Duodenal mucosa (tissue), 2 donors: ENCODE measurements at regions not wholly inside any gene's neighbourhood (a gene's known extent, or its start where the extent isn't known, plus 50 kb on each side); places are given as distances from the start of the nearest gene placed in this dataset.

Source experiments
- H3K27ac ChIP-seq: one replicate; pipeline ENCODE4 v1.7.0; 2013; ENCODE audit warnings: low read depth, low read length
- H3K27me3 ChIP-seq, 2 donors: one replicate each; pipeline ENCODE4 v1.7.0; 2013; ENCODE audit warnings: low read length in 2 of 2, control low read depth in 1 of 2; ENCODE audit not compliant: insufficient read depth in 2 of 2, control insufficient read depth in 1 of 2
- H3K36me3 ChIP-seq, 2 donors: one replicate each; pipeline ENCODE4 v1.7.0; 2013; ENCODE audit warnings: low read length in 2 of 2, control low read depth in 1 of 2; ENCODE audit not compliant: insufficient read depth in 2 of 2, control insufficient read depth in 1 of 2
- H3K4me1 ChIP-seq, 2 donors: one replicate each; pipeline ENCODE4 v1.7.0; 2013; ENCODE audit warnings: low read length in 2 of 2, control low read depth in 1 of 2; ENCODE audit not compliant: insufficient read depth in 2 of 2, control insufficient read depth in 1 of 2
- H3K4me3 ChIP-seq, 2 donors: one replicate each; pipeline ENCODE4 v1.7.0; 2013; ENCODE audit warnings: low read length in 2 of 2, low read depth in 1 of 2
- H3K9ac ChIP-seq, 2 donors: one replicate each; pipeline ENCODE4 v1.7.0; 2013; ENCODE audit warnings: low read length in 2 of 2, low read depth in 1 of 2
- H3K9me3 ChIP-seq, 2 donors: one replicate each; pipeline ENCODE4 v1.7.0; 2013; ENCODE audit warnings: low read length in 2 of 2, control low read depth in 1 of 2; ENCODE audit not compliant: control insufficient read depth in 1 of 2

DNA sequence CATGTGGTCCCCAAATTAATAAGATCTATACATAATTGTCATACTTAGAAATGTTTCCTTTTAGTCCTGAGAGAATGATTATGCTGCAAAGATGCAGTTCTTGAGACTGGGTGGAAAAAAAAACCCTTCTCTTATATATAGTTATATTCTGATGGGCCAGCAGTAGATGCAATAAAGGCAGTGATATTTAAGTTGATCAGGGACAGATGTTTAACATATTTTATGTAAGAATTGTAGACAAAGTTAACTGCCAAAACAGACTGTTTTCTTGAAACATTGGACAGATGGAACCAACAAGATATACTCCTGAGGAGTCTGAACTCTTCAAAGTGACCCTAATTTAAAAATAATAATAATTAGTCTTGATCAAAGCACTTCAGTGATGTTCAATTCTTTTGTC lies 172.0 kb upstream of the LRIG1 start:
- Histone ChIP-seq H3K4me3 (no peak overlapping the region), H3K9me3 (no peaks in the 10 kb centered on the region), H3K9ac (no peak overlapping the region), H3K27ac (no peak overlapping the region), H3K36me3 (no peaks in the 10 kb centered on the region), H3K27me3 (no peaks in the 10 kb centered on the region), H3K4me1 (no peaks in the 10 kb centered on the region)

DNA sequence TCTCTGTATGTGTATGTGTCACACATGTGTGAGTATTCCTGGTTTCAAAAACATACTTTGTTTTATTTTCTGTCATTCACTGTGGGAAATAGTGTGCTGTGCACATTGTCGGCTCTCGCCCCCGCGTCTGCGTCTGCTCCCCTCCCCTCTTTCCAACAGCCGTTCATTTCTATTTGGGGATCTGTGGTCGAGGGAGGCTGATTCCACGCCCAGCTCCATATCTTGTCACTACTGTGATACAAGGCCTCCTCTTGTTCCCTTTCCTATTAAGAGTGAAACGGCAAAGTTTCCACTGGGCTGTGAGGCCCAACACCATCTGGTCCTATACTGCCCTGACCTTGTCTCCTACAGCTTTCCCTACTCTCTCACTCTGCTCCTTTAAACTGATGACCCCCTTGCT lies 172.5 kb upstream of the LRIG1 start:
- Histone ChIP-seq H3K27ac (no peak overlapping the region), H3K9ac (no peak overlapping the region), H3K4me3 (no peak overlapping the region), H3K9me3 (no peaks in the 10 kb centered on the region), H3K4me1 (no peaks in the 10 kb centered on the region), H3K36me3 (no peaks in the 10 kb centered on the region), H3K27me3 (no peaks in the 10 kb centered on the region)

DNA sequence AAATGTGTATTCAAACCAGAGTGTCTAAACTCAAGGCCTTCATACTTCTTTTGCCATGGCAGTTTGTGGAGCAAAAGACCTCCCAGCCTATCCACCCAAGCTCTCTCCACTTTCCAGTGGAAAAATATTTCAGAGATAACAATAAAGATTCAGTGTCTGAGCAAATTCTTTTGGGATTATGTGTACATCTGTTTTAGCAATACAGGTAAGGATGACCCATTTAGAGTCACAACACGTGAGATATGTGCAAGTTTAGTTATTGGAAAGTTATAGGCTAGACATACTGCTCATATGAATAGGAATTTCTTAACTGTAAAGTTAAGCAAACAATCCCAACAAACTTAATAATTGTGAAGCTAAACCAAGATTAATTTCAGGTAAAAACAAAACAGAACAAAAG lies 174.5 kb upstream of the LRIG1 start:
- no peaks in the 10 kb centered on the region for H3K36me3 ChIP-seq
- H3K4me3 ChIP-seq, result no peak overlapping the region
- no peaks in the 10 kb centered on the region for H3K27me3 ChIP-seq
- H3K4me1 ChIP-seq, result no peaks in the 10 kb centered on the region
- H3K27ac ChIP-seq, result no peak overlapping the region
- H3K9ac ChIP-seq, result no peak overlapping the region
- no peaks in the 10 kb centered on the region for H3K9me3 ChIP-seq

DNA sequence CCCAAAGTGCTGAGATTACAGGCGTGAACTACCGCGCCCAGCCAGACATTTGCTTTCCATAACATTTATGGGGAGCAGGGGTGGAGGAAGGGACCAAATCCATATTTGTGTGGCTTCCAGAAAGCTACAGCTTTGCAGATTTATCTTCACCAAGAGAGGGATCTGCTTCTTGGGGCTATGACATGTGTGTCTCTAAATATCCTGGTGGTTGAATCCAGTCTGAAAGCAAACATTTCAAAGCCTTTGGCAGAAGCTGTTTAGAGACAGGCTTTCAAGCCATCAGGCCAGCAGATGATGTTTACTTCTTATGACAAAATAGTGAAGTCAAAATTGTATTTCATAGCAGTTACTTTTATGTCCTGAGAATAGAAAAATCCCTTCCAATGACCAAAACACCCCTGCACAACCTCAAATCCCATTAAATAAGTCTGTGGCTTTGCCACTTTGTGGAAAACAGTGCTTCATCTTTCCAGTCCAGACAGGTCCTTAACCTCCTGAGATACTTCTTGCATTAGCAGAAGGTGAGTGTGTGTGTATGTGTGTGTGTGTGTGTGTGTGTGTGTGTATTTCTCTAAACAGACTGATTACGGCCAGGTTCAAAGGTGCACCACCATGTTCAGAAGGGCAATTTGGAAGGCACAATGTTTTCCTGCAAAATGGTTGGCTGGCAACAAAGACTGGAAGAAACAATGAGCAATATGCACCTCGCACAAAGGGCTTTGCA lies 191.4 kb upstream of the LRIG1 start:
- no peak overlapping the region for H3K9ac ChIP-seq
- no peak overlapping the region for H3K27ac ChIP-seq
- no peaks in the 10 kb centered on the region for H3K9me3 ChIP-seq
- H3K27me3 ChIP-seq, result no peaks in the 10 kb centered on the region
- H3K4me1 ChIP-seq, result peaks cover 13 to 21% of the 10 kb centered on the region in 2 donors
- no peak overlapping the region for H3K4me3 ChIP-seq
- H3K36me3 ChIP-seq, result no peaks in the 10 kb centered on the region

DNA sequence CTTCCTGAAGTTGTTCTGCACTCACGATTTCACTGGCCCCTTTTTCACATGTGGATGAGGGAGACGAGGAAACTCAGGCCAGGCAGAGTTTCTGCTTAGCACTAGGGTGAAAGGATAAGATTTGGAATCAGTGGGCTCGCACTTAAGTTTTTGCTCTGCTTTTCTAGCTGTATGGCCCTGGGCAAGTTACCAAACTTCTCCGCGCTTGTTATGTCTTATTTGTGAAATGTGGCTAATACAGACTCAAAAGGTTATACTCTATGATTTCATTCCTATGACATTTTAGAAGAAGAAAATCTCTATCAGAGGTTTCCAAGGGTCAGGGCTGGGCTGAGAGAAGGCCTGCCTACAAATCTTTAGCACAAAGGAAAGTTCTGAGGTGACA lies 191.9 kb upstream of the LRIG1 start:
- Histone ChIP-seq H3K27me3 (no peaks in the 10 kb centered on the region), H3K9me3 (no peaks in the 10 kb centered on the region), H3K9ac (no peak overlapping the region), H3K27ac (no peak overlapping the region), H3K4me1 (peaks cover 13 to 21% of the 10 kb centered on the region in 2 donors), H3K4me3 (no peak overlapping the region), H3K36me3 (no peaks in the 10 kb centered on the region)

DNA sequence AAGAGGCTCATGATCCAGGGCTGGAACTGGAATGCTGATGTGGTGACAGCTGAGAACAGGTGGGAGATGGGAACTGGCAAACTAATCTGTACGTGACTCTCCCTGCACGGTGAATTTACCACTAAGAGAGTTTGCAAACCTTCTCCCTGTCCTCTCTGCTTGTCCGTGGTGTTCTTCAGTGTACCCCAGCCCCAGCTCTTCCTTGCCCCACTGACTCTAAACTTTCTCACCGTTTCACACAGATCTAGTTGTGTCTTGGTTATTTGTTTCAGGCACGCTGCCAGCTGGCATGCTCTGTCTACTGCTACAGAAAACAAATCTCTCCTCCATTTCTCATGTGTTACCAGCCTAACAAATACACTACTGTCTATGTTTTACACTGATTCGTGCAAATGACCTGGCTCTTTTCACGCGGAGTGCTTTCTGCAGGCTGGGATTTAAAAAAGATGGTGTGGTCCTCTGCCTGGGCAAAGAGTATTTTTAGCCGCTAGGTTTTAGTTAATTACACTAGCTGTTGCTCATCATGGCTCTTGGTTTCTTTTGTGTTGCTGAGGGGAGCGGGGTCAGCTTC lies 192.7 kb upstream of the LRIG1 start:
- Histone ChIP-seq H3K9me3 (no peaks in the 10 kb centered on the region), H3K9ac (no peak overlapping the region), H3K4me3 (peak overlapping the region in 1 of 2 donors; percentile 27), H3K27ac (no peak overlapping the region), H3K27me3 (no peaks in the 10 kb centered on the region), H3K4me1 (peaks cover 13 to 21% of the 10 kb centered on the region in 2 donors), H3K36me3 (no peaks in the 10 kb centered on the region)

DNA sequence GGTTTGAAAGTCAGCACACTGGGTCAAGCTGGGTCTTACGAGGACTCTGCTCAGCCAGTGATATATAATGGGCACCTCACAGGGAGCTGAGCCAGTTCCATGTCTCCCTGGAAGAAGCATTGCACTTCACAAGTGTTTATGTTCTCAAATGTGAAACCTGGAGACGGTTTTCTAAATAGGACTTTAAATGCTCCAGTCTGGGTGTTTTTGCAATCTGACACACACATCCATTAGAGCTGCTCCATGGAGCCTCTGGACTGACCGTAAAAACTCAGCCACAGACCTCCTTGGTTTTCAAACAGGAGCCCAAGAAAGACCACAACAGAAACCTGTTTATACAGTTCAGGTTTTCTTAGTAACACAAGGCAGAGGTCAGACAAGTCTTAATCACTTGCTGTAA lies 201.3 kb upstream of the LRIG1 start:
- Histone ChIP-seq H3K9ac (no peak overlapping the region), H3K27me3 (no peaks in the 10 kb centered on the region), H3K36me3 (no peaks in the 10 kb centered on the region), H3K27ac (no peak overlapping the region), H3K9me3 (no peaks in the 10 kb centered on the region), H3K4me3 (no peak overlapping the region), H3K4me1 (no peaks in the 10 kb centered on the region)

DNA sequence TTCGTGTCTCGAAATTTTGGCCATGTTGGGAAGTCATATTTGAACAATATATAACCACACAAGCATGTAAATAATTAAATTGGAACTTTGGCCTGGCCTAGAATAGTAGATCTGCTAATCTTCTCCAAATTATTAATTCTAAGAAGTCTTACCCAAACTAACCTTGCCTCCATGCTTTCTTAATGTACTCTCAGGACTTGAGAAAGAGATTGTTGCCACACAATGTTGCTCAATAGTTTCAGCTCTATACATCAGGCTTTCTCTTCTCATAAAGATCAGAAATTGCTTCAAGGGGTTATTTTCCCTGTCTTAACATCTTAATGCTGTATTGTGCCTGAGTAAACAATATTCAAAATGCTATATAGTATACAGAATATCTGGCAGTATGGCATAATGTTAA lies 202.7 kb upstream of the LRIG1 start:
- H3K27ac ChIP-seq, result no peak overlapping the region
- H3K36me3 ChIP-seq, result no peaks in the 10 kb centered on the region

DNA sequence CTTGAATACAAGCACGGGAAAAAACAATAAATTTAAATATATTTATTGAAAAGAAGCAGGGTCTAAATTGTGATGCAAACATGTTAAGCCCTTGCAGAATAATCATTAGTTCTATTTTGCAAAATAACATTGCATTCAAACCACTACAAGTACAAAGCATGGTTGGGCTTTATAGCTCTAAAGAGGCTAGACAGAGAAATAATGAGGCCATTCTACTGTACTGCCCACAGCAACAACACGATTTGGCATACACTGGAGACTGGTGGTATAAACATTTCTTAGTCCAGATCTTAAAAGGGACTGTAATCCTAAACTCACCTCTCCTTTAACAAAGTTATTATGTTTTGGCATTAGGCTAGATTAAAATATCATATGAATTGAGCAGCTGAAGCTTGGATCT lies 204.3 kb upstream of the LRIG1 start:
- Histone ChIP-seq H3K27me3 (no peaks in the 10 kb centered on the region), H3K4me3 (no peak overlapping the region), H3K9ac (no peak overlapping the region), H3K9me3 (no peaks in the 10 kb centered on the region), H3K36me3 (no peaks in the 10 kb centered on the region), H3K4me1 (no peaks in the 10 kb centered on the region), H3K27ac (no peak overlapping the region)

More for the DNA sequence above, 202.7 kb upstream of the LRIG1 start:
- H3K4me1 ChIP-seq, result no peaks in the 10 kb centered on the region
- no peak overlapping the region for H3K9ac ChIP-seq
- no peaks in the 10 kb centered on the region for H3K9me3 ChIP-seq
- no peak overlapping the region for H3K4me3 ChIP-seq
- H3K27me3 ChIP-seq, result no peaks in the 10 kb centered on the region

DNA sequence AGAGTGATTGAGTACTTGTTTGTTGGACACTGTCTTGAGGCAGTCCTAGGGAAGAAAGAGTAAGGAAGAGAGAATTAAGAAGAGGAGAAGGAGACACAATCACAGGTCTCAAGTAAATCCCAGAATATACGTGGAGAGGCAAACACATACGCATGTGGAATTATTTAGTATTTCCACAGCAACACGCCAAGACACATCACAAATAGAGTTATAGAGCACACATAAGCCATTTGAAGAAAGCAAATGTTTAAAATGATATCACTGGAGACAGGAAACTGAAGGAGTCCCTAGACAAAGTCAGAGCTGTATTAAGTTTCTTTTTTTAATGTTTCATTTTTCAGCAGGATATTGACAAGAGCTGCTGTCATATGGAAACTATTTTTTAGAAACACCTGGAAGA lies 206.1 kb upstream of the LRIG1 start:
- H3K9me3 ChIP-seq, result no peaks in the 10 kb centered on the region
- no peak overlapping the region for H3K4me3 ChIP-seq
- no peaks in the 10 kb centered on the region for H3K36me3 ChIP-seq
- H3K27me3 ChIP-seq, result no peaks in the 10 kb centered on the region
- H3K9ac ChIP-seq, result no peak overlapping the region
- no peaks in the 10 kb centered on the region for H3K4me1 ChIP-seq
- H3K27ac ChIP-seq, result no peak overlapping the region
